Gastroesophageal sphincter (tissue), 3 donors: ENCODE measurements at regions not wholly inside any gene's neighbourhood (a gene's known extent, or its start where the extent isn't known, plus 50 kb on each side); places are given as distances from the start of the nearest gene placed in this dataset.

Experiments used
- CTCF ChIP-seq, 4 experiments: fragments of 200-600 bp in 2 of 4; fragments of 450-650 bp in 2 of 4; sonication (generic) in 1 of 4; IDR thresholded peaks; one replicate each; pipeline ENCODE4 v1.5.1; 2017 to 2019; ENCODE audit warnings: antibody characterized with exemption in 4 of 4, mild to moderate bottlenecking in 2 of 4, moderate library complexity in 2 of 4
- POLR2A ChIP-seq, 2 donors: fragments of 450-650 bp; IDR thresholded peaks; one replicate each; pipeline ENCODE4 v1.6.1; 2017; ENCODE audit warnings: antibody characterized with exemption in 2 of 2, mild to moderate bottlenecking in 2 of 2, moderate library complexity in 1 of 2
- POLR2AphosphoS5 ChIP-seq: sonication (generic); formaldehyde crosslinking; IDR thresholded peaks from one replicate; pipeline ENCODE4 v1.6.1; 2017; ENCODE audit warnings: antibody characterized with exemption

- TF ChIP-seq CTCF (IDR thresholded peaks at IDR 0.05) (no peak), POLR2AphosphoS5 (no peak), POLR2A (IDR thresholded peaks at IDR 0.05) (no peak)
These were observed 129.3 kb upstream of the OSMR start for GRCh38 chr5:38716516-38716915.
